Tibial nerve (tissue), 4 donors: ENCODE measurements at regions not wholly inside any gene's neighbourhood (a gene's known extent, or its start where the extent isn't known, plus 50 kb on each side); places are given as distances from the start of the nearest gene placed in this dataset.

Source experiments
- EP300 ChIP-seq, 2 donors: sonication (generic); formaldehyde crosslinking; IDR thresholded peaks; one replicate each; pipeline ENCODE4 v1.6.1; 2017; ENCODE audit warnings: antibody characterized with exemption in 2 of 2, mild to moderate bottlenecking in 1 of 2
- POLR2A ChIP-seq, 2 donors: fragments of 450-650 bp; IDR thresholded peaks; one replicate each; pipeline ENCODE4 v1.6.1; 2017; ENCODE audit warnings: antibody characterized with exemption in 2 of 2, mild to moderate bottlenecking in 2 of 2, moderate library complexity in 2 of 2
- TF ChIP-seq, protein P1 (sequence below), 5 experiments: fragments of 200-600 bp in 3 of 5; fragments of 450-650 bp in 2 of 5; sonication (generic) in 3 of 5; IDR thresholded peaks; one replicate each; pipeline ENCODE4 v1.5.1; 2016 to 2019; ENCODE audit warnings: antibody characterized with exemption in 5 of 5, mild to moderate bottlenecking in 3 of 5, moderate library complexity in 2 of 5

DNA sequence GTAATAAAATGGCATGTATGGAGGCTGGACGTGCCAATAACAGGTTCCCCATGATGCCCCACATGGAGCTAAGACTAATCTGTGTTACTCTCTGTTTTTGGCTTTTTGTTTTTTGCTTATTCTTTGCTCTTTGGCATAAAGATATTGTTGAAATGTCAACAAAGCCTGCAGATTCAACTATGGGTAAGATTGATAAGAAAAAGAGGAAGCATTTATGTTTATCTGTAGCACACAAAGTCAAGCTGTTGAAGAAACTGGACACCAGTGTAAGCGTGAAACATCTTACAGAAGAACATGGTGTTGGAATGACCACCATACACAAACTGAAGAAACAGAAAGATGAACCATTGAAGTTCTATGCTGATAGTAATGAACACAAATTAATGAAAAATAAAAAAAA lies 402.7 kb downstream of the LTN1 start:
- TF ChIP-seq EP300 (IDR thresholded peaks at IDR 0.05), result no peak
- TF ChIP-seq, protein P1, sequence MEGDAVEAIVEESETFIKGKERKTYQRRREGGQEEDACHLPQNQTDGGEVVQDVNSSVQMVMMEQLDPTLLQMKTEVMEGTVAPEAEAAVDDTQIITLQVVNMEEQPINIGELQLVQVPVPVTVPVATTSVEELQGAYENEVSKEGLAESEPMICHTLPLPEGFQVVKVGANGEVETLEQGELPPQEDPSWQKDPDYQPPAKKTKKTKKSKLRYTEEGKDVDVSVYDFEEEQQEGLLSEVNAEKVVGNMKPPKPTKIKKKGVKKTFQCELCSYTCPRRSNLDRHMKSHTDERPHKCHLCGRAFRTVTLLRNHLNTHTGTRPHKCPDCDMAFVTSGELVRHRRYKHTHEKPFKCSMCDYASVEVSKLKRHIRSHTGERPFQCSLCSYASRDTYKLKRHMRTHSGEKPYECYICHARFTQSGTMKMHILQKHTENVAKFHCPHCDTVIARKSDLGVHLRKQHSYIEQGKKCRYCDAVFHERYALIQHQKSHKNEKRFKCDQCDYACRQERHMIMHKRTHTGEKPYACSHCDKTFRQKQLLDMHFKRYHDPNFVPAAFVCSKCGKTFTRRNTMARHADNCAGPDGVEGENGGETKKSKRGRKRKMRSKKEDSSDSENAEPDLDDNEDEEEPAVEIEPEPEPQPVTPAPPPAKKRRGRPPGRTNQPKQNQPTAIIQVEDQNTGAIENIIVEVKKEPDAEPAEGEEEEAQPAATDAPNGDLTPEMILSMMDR (IDR thresholded peaks at IDR 0.05), result no peak
- TF ChIP-seq POLR2A (IDR thresholded peaks at IDR 0.05), result no peak
